GM06990 (cell line): ENCODE measurements at regions not wholly inside any gene's neighbourhood (a gene's known extent, or its start where the extent isn't known, plus 50 kb on each side); places are given as distances from the start of the nearest gene placed in this dataset.

ENCODE experiments used
- DNase-seq: peaks from one replicate; pipeline ENCODE4 v3.0.0-alpha.2; 2011; ENCODE audit not compliant: insufficient read length; ENCODE audit errors: extremely low read depth
- H3K27me3 ChIP-seq: replicated peaks from 2 replicates; pipeline ENCODE4 v1.6.0; 2011; ENCODE audit warnings: low read length; ENCODE audit not compliant: control insufficient read depth, insufficient read depth
- H3K36me3 ChIP-seq: 2 replicates; pipeline ENCODE4 v1.5.1; 2011; ENCODE audit warnings: low read length; ENCODE audit not compliant: control insufficient read depth, insufficient read depth
- H3K4me3 ChIP-seq: replicated peaks from 2 replicates; pipeline ENCODE4 v1.5.1; 2011; ENCODE audit warnings: low read depth, mild to moderate bottlenecking, control low read depth, low read length
- TF ChIP-seq, protein P1 (sequence below): IDR thresholded peaks from 2 replicates; pipeline ENCODE4 v1.5.1; 2011; ENCODE audit warnings: low read length, control low read depth, mild to moderate bottlenecking, inconsistent platforms; ENCODE audit not compliant: insufficient read depth, poor library complexity, severe bottlenecking

DNA sequence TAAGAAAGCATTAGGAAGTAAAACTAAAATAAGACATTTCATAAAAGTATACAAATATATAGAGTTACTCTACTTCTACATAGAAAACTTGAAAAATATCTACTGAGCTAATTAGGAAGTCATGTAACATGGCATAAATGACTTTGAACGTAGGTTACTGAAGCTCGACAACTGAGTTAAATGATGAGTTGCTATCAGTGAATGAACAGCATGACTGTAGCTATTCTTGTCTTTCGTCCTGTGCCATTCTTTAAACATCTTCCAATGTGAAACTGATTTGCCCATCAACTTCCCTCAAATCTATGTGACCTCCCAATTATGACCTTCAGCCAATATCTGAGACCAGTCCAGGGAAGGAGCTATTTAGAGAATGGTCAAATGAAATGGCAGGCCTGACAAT lies 113.5 kb upstream of the NEBL start:
- no peak overlapping the region for H3K4me3 ChIP-seq
- TF ChIP-seq, protein P1, sequence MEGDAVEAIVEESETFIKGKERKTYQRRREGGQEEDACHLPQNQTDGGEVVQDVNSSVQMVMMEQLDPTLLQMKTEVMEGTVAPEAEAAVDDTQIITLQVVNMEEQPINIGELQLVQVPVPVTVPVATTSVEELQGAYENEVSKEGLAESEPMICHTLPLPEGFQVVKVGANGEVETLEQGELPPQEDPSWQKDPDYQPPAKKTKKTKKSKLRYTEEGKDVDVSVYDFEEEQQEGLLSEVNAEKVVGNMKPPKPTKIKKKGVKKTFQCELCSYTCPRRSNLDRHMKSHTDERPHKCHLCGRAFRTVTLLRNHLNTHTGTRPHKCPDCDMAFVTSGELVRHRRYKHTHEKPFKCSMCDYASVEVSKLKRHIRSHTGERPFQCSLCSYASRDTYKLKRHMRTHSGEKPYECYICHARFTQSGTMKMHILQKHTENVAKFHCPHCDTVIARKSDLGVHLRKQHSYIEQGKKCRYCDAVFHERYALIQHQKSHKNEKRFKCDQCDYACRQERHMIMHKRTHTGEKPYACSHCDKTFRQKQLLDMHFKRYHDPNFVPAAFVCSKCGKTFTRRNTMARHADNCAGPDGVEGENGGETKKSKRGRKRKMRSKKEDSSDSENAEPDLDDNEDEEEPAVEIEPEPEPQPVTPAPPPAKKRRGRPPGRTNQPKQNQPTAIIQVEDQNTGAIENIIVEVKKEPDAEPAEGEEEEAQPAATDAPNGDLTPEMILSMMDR = no peak
- no peaks in the 10 kb centered on the region for H3K36me3 ChIP-seq
- H3K27me3 ChIP-seq = no peaks in the 10 kb centered on the region
- DNase-seq = no peak

DNA sequence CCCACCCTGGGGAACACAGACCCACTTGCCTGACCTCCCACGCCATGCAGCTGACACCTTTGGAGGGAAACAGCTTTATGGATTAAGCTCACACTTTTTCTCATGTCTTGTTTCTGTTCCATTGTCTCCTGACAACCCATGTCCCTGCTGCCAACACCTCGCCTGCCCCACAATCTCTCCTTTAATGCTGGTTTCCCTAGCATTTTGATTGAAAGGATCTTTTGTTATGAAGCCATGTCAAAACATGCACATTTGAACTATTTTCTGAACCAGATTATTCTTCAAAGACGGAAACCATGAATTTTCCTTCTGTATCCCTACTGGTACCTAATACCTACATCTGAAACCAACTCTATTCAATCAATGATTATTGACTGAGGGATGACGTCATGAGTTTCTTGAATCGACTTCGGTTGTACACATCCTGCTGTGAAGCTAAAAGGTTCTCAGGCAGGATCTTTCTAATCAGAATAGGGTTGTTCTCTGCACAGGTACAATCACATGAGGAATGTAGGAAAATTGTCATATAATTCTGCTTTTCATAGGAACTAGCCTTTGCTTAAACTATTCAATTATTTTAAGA lies 106.2 kb upstream of the NEBL start:
- no peaks in the 10 kb centered on the region for H3K27me3 ChIP-seq
- TF ChIP-seq, protein P1 = no peak

DNA sequence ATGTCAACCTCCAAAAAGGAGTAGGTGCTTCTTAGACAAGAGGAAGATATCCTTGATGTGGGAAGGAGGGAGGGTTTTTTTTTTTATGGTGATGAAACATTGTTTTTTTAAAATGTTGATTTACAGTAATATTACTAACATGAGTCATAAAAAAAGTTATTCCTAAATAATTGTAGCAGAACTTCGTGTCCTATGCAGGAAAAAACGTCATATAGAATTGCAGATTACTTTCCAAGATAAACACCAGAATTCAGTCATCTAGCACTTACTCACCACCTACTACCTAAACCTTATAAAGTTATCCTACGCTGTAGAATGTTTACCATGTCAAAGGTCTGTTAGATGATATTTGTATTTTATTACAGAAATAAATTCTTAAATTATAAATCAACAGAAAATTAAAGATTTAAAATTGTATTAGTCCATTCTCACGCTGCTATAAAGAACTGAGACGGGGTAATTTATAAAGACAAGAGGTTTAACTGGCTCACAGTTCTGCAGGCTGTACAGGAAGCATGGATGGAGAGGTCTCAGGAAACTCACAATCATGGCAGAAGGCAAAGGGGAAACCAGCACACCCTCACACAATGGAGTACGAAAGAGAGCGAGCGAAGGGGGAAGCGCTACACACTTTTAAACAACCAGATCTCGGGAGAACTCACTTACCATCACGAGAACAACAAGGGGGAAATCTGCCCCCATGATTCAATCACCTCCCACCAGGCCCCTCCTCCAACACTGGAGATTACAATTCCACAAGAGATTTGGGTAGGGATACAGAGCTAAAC lies 105.2 kb upstream of the NEBL start:
- Histone ChIP-seq H3K36me3 (no peaks in the 10 kb centered on the region), H3K27me3 (no peaks in the 10 kb centered on the region), H3K4me3 (no peak overlapping the region)
- TF ChIP-seq, protein P1 = no peak
- no peak for DNase-seq

More for the DNA sequence above, 106.2 kb upstream of the NEBL start:
- DNase-seq = no peak
- no peaks in the 10 kb centered on the region for H3K36me3 ChIP-seq
- no peak overlapping the region for H3K4me3 ChIP-seq

DNA sequence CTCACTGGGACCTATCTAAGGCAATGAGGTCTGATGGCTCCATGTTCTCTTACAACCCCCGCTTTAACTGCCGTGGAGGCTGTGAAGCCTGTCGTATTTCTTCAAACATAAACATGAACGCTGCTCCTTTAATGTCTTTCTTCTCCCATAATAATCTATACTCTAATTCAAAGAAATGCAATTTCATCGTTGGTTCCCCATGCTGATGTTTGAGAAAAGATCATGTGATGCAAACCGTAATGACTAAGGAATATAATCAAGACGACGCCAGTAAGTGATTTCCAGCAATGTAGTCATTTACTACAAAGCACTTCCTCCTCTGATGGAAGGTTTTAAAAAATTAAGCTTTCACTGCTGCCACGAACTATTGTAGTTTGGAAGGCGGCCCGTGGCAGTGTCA lies 102.6 kb upstream of the NEBL start:
- Histone ChIP-seq H3K27me3 (no peaks in the 10 kb centered on the region; the same call in 1 of the 2 replicates), H3K36me3 (no peaks in the 10 kb centered on the region), H3K4me3 (no peak overlapping the region)
- TF ChIP-seq, protein P1 = no peak
- no peak for DNase-seq

GRCh38 chr10:20998036-20998435 lies 100.9 kb upstream of the NEBL start:
- DNase-seq = no peak
- Histone ChIP-seq H3K4me3 (no peak overlapping the region), H3K36me3 (no peaks in the 10 kb centered on the region), H3K27me3 (no peaks in the 10 kb centered on the region; the same call in 1 of the 2 replicates)
- TF ChIP-seq, protein P1 = no peak
